GM12872 (cell line): ENCODE measurements at regions not wholly inside any gene's neighbourhood (a gene's known extent, or its start where the extent isn't known, plus 50 kb on each side); places are given as distances from the start of the nearest gene placed in this dataset.

Source experiments
- TF ChIP-seq, protein P1 (sequence below): IDR thresholded peaks from 3 replicates; pipeline ENCODE4 v1.5.1; 2011; ENCODE audit warnings: low read depth, mild to moderate bottlenecking, low read length, moderate library complexity; ENCODE audit not compliant: insufficient read depth

DNA sequence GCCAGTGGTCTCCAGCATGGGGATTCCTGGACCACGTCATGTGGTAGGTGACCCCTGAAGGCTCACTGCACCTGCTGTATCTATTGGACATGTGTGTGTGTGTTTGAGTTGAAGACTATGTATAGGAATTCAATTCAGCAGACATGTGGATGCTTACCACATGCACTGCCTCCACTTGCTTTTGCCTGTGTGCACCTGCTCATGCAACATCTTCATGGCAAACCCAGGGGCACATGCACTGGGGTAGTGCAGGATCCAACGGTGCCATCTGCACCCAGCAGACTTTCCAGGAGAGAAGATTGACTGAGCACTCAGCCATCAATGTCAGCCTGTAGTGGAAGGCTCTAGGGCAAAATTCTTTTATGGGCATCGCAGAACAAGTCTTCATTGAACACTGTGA lies 299.4 kb downstream of the CDH26 start:
- TF ChIP-seq, protein P1, sequence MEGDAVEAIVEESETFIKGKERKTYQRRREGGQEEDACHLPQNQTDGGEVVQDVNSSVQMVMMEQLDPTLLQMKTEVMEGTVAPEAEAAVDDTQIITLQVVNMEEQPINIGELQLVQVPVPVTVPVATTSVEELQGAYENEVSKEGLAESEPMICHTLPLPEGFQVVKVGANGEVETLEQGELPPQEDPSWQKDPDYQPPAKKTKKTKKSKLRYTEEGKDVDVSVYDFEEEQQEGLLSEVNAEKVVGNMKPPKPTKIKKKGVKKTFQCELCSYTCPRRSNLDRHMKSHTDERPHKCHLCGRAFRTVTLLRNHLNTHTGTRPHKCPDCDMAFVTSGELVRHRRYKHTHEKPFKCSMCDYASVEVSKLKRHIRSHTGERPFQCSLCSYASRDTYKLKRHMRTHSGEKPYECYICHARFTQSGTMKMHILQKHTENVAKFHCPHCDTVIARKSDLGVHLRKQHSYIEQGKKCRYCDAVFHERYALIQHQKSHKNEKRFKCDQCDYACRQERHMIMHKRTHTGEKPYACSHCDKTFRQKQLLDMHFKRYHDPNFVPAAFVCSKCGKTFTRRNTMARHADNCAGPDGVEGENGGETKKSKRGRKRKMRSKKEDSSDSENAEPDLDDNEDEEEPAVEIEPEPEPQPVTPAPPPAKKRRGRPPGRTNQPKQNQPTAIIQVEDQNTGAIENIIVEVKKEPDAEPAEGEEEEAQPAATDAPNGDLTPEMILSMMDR, result no peak

GRCh38 chr20:60258255-60258863 lies 300.1 kb downstream of the CDH26 start:
- TF ChIP-seq, protein P1, result no peak

GRCh38 chr20:60261333-60261732 lies 303.1 kb downstream of the CDH26 start:
- TF ChIP-seq, protein P1, result no peak

DNA sequence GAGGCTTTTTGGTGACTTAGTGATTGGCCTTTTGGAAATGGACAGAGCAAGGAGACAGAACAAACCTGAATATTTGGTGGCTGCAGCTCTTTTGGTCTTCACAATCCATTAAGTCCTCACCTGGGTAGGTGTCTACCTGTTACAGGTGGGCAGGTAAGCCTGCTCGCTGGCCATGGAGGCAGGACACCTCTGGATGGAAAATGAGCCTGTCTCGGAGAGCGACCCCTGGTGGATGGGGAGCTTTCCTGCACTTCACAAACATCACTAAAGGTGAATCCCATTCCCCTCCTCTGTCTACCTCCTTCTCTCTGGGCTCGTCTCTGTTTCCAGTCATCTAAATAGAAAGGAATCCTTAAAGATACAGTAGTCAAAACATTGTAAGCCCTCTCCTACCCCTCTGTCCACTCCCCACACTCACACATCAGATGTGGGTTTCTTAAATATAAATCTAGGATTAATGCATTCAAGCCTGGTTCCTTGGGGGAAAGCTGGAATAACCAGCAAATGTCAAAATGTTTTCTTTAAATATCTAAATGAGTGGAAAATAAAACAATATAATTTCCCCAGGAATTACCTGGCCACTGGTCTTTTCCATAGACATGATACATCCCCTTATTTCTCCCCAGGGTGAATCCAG lies 304.9 kb downstream of the CDH26 start:
- TF ChIP-seq, protein P1, result peak; percentile 73

- TF ChIP-seq, protein P1, result no peak
Measured at GRCh38 chr20:60263725-60264709, 305.8 kb downstream of the CDH26 start.

DNA sequence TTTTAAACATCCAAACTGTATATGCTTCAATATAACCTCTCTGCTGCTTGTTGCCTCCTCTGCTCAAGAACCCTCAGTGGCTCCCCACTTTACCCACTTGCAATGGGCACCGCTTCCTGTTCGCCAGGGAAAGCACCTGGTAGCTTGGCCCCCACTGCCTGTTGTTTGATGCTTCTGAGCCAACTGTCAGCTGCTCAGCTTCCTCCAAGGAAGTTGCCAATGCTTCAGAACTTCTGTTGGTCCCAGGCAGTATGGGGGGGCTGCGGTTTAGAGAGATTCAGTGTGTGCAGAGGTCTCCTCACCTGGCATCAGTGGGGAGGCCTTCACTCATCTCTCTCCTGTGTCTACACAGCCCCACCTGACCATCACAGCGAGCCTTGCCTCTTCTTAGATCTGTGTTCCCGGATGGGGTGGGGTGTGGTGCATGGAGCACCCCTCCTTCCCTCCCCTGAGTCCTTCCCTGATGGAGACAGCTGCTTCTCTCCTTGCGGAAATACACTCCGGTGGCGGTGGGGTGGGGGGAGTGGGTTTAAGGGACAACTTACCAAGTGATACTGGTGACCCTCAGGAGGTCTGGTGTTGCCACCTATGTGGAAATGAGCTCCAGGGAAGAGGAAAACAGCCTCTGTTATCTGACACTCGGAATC lies 308.1 kb downstream of the CDH26 start:
- TF ChIP-seq, protein P1, result no peak

GRCh38 chr20:60268491-60268890 lies 310.3 kb downstream of the CDH26 start:
- TF ChIP-seq, protein P1, result no peak
